ENCODE measurements at regions not wholly inside any gene's neighbourhood (a gene's known extent, or its start where the extent isn't known, plus 50 kb on each side); places are given as distances from the start of the nearest gene placed in this dataset.

DNA sequence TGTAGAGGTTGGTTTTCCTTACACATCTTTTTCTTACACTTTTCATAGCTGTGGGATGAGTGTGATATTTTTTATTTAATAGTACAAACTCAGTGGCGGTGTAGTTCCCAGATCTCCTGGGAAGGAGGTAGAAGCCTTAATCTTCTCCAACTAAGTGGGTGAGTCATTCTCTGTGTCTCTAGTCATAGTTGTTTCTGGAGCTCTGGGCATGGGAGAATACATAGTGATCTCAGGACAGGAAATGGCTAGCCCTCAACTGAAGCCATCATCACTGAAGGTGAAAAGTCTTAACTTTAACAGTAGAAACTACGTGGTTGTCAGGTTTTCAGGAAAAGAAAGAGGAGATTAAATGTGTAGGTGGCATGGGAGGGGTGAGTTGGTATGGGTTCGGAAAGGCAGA, 319.4 kb upstream of the FZD8 start:
- TF ChIP-seq TAF1 (IDR thresholded peaks at IDR 0.05; ENCODE audit: low read depth) = no peak
- no peak for TF ChIP-seq FOXM1 (IDR thresholded peaks at IDR 0.05; ENCODE audit: borderline replicate concordance, low read depth)
- no peak for TF ChIP-seq MAX (IDR thresholded peaks at IDR 0.05)
- TF ChIP-seq RAD21 (IDR thresholded peaks at IDR 0.05; ENCODE audit: low read depth) = no peak
- TF ChIP-seq, protein P1, sequence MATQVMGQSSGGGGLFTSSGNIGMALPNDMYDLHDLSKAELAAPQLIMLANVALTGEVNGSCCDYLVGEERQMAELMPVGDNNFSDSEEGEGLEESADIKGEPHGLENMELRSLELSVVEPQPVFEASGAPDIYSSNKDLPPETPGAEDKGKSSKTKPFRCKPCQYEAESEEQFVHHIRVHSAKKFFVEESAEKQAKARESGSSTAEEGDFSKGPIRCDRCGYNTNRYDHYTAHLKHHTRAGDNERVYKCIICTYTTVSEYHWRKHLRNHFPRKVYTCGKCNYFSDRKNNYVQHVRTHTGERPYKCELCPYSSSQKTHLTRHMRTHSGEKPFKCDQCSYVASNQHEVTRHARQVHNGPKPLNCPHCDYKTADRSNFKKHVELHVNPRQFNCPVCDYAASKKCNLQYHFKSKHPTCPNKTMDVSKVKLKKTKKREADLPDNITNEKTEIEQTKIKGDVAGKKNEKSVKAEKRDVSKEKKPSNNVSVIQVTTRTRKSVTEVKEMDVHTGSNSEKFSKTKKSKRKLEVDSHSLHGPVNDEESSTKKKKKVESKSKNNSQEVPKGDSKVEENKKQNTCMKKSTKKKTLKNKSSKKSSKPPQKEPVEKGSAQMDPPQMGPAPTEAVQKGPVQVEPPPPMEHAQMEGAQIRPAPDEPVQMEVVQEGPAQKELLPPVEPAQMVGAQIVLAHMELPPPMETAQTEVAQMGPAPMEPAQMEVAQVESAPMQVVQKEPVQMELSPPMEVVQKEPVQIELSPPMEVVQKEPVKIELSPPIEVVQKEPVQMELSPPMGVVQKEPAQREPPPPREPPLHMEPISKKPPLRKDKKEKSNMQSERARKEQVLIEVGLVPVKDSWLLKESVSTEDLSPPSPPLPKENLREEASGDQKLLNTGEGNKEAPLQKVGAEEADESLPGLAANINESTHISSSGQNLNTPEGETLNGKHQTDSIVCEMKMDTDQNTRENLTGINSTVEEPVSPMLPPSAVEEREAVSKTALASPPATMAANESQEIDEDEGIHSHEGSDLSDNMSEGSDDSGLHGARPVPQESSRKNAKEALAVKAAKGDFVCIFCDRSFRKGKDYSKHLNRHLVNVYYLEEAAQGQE (IDR thresholded peaks at IDR 0.05; ENCODE audit: low read depth) = no peak
- TF ChIP-seq NFIC (IDR thresholded peaks at IDR 0.05) = no peak
- no peak for TF ChIP-seq CREB1 (IDR thresholded peaks at IDR 0.05; ENCODE audit: low read depth)
- TF ChIP-seq ZBTB7A (IDR thresholded peaks at IDR 0.05; ENCODE audit: low read depth) = no peak
- no peak for TF ChIP-seq YY1 (IDR thresholded peaks at IDR 0.05; ENCODE audit: low read depth)
- no peak for TF ChIP-seq TCF12 (IDR thresholded peaks at IDR 0.05; ENCODE audit: low read depth)
- TF ChIP-seq EGR1 (IDR thresholded peaks at IDR 0.05) = no peak
- no peak for TF ChIP-seq TEAD4 (IDR thresholded peaks at IDR 0.05)
- TF ChIP-seq CEBPB (IDR thresholded peaks at IDR 0.05) = no peak
- no peak for TF ChIP-seq EP300 (IDR thresholded peaks at IDR 0.05; ENCODE audit: borderline replicate concordance)
- TF ChIP-seq, protein P2, sequence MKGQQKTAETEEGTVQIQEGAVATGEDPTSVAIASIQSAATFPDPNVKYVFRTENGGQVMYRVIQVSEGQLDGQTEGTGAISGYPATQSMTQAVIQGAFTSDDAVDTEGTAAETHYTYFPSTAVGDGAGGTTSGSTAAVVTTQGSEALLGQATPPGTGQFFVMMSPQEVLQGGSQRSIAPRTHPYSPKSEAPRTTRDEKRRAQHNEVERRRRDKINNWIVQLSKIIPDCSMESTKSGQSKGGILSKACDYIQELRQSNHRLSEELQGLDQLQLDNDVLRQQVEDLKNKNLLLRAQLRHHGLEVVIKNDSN (IDR thresholded peaks at IDR 0.05) = no peak

DNA sequence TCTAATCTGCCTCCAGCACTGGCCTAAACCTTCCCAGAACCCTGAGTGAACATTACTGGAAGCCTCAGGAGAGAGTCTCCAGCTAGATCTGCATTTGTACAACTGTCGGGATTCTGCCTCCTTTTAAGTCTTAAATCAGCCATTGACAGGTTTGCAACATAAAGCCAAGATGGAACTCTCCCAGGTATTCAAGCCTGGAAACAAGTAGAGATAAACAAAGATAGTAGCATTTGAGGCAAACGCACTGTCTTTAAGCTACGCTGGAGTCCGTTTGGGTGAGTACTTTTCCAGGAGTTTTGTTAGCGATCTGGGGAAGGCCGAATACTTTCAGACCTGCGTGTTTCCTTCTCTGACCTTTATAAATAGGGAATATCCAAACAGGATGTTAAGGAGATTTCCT, 317.2 kb upstream of the FZD8 start:
- TF ChIP-seq, protein P2 (IDR thresholded peaks at IDR 0.05) = no peak
- TF ChIP-seq CREB1 (IDR thresholded peaks at IDR 0.05; ENCODE audit: low read depth) (no peak), RAD21 (IDR thresholded peaks at IDR 0.05; ENCODE audit: low read depth) (no peak), CEBPB (IDR thresholded peaks at IDR 0.05) (no peak), TAF1 (IDR thresholded peaks at IDR 0.05; ENCODE audit: low read depth) (no peak), EP300 (IDR thresholded peaks at IDR 0.05; ENCODE audit: borderline replicate concordance) (no peak), TCF12 (IDR thresholded peaks at IDR 0.05; ENCODE audit: low read depth) (no peak), TEAD4 (IDR thresholded peaks at IDR 0.05) (no peak), MAX (IDR thresholded peaks at IDR 0.05) (no peak), EGR1 (IDR thresholded peaks at IDR 0.05) (no peak), YY1 (IDR thresholded peaks at IDR 0.05; ENCODE audit: low read depth) (no peak), ZBTB7A (IDR thresholded peaks at IDR 0.05; ENCODE audit: low read depth) (no peak), NFIC (IDR thresholded peaks at IDR 0.05) (no peak), FOXM1 (IDR thresholded peaks at IDR 0.05; ENCODE audit: borderline replicate concordance, low read depth) (no peak)
- TF ChIP-seq, protein P1 (IDR thresholded peaks at IDR 0.05; ENCODE audit: low read depth) = no peak

DNA sequence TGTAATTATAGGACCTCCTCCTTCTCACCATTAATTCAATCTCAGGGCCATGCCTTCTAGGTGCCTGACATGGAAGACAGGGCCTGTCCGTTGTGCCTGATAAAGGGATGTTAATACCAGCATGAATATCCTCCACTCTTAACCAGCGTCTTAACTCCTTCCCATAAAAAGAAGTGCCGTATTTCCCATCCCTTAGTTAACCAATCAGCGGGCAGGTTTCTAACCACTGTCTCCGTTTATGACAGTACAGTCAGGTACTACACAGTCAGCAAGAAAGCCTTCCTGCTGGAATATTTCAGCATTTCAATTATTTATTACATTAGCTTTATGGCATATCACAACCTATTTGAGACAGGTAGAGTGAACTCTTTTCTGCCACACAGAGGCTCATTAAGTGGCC, 308.6 kb upstream of the FZD8 start:
- no peak for TF ChIP-seq TAF1 (IDR thresholded peaks at IDR 0.05; ENCODE audit: low read depth)
- no peak for TF ChIP-seq FOXM1 (IDR thresholded peaks at IDR 0.05; ENCODE audit: borderline replicate concordance, low read depth)
- no peak for TF ChIP-seq EGR1 (IDR thresholded peaks at IDR 0.05)
- no peak for TF ChIP-seq ZBTB7A (IDR thresholded peaks at IDR 0.05; ENCODE audit: low read depth)
- TF ChIP-seq, protein P2 (IDR thresholded peaks at IDR 0.05) = no peak
- no peak for TF ChIP-seq CEBPB (IDR thresholded peaks at IDR 0.05)
- TF ChIP-seq EP300 (IDR thresholded peaks at IDR 0.05; ENCODE audit: borderline replicate concordance) = no peak
- TF ChIP-seq RAD21 (IDR thresholded peaks at IDR 0.05; ENCODE audit: low read depth) = no peak
- TF ChIP-seq YY1 (IDR thresholded peaks at IDR 0.05; ENCODE audit: low read depth) = no peak
- TF ChIP-seq MAX (IDR thresholded peaks at IDR 0.05) = no peak
- no peak for TF ChIP-seq TCF12 (IDR thresholded peaks at IDR 0.05; ENCODE audit: low read depth)
- no peak for TF ChIP-seq NFIC (IDR thresholded peaks at IDR 0.05)
- TF ChIP-seq, protein P1 (IDR thresholded peaks at IDR 0.05; ENCODE audit: low read depth) = no peak
- TF ChIP-seq CREB1 (IDR thresholded peaks at IDR 0.05; ENCODE audit: low read depth) = no peak
- no peak for TF ChIP-seq TEAD4 (IDR thresholded peaks at IDR 0.05)
